C4-2B (cell line): ENCODE measurements at regions not wholly inside any gene's neighbourhood (a gene's known extent, or its start where the extent isn't known, plus 50 kb on each side); places are given as distances from the start of the nearest gene placed in this dataset.

Experiments
- H3K27ac ChIP-seq: fragments of 450-650 bp; 2 replicates; pipeline ENCODE4 v1.5.1; 2017
- CTCF ChIP-seq: fragments of 450-650 bp; conservative IDR thresholded peaks from 2 replicates; pipeline ENCODE4 v1.5.1; 2017; ENCODE audit warnings: mild to moderate bottlenecking
- ZFX ChIP-seq: fragments of 450-650 bp; IDR thresholded peaks from 2 replicates; pipeline ENCODE4 v1.6.1; 2017

- no peak overlapping the region for H3K27ac ChIP-seq
- no peak for TF ChIP-seq ZFX
- TF ChIP-seq CTCF = no peak
These were observed 571.6 kb downstream of the AJAP1 start for GRCh38 chr1:5225707-5226704.

DNA sequence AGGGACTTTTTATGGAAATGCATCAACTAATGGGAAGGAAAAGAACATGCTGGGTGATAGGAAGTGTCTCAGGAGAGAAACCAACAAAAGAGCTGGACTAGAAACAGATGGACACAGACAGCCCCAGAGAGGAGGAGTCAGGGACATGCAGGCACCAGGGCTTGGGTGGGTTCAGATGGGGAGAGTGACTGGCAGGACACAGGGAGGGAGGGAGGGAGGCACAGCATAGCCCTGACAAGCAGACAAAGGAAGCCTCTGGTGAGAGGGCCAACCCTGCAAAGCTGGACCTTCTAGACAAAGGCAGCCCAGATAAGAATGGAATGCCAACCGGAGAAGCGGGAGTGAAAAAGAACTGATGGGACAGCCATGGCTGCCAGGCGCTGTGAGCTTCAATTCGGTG, 568.8 kb downstream of the AJAP1 start:
- H3K27ac ChIP-seq = no peak overlapping the region
- TF ChIP-seq CTCF (no peak), ZFX (no peak)

DNA sequence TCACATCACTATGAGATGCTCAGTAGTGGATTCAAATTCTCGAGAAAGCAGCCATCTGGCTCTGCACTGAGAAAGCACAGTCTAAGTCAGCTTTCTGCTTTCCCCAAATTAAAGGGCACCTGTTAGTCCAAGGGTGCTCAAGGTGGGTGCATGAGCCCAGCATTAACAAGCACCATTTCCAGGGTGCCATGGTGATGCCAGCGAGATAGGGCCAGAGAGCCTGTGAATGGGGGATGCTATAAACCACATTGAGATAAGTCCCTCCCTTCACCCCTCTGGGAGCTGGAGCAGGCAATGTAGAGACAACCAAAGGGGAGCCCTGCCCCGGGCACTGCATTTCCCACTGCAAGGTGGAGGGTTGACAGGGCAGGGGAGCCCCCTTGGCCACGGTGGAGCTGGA, 568.2 kb downstream of the AJAP1 start:
- no peak overlapping the region for H3K27ac ChIP-seq
- no peak for TF ChIP-seq CTCF
- no peak for TF ChIP-seq ZFX

DNA sequence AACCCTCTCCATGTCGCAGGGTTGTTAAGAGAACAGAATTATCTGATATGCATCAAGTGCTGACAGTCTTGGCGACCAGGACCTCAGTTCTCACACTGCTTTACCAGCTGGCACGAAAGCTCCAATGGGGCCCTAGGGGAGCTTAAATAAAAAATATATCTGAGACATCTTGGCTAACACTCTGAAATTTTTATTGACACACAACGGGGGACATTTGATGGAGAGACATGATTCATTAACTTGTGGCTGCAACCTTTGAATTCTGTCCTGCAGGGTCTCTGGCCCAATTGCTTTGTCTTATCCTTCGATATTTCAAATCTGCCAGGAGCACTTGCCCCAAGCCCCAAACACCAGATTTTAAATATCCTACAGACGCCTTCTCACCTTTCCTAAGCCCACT, 567.0 kb downstream of the AJAP1 start:
- H3K27ac ChIP-seq = no peak overlapping the region
- no peak for TF ChIP-seq CTCF
- no peak for TF ChIP-seq ZFX

- TF ChIP-seq ZFX (no peak), CTCF (no peak)
These were observed 566.4 kb downstream of the AJAP1 start for GRCh38 chr1:5220821-5221220.

DNA sequence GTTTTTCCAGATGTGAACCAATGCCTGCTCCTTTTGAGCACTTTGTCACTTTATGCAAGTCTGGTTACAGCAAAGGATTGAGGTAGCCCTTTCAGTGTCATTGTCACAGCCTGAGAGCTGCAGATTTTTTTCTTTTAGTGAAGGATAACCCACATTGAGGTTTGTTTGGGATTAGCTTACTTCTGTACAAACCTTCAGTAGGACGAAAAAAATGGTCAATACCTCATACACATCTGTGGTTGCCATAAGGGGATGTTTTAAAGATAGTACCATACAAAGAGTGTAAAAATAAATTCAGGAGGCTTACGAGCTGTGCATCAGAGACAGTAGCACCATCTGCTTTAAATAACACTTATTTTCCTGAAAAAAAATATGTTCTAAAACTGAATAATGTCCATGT, 566.0 kb downstream of the AJAP1 start:
- no peak overlapping the region for H3K27ac ChIP-seq
- TF ChIP-seq ZFX (no peak), CTCF (no peak)

More at GRCh38 chr1:5220821-5221220, 566.4 kb downstream of the AJAP1 start:
- no peak overlapping the region for H3K27ac ChIP-seq

- TF ChIP-seq ZFX (no peak), CTCF (no peak)
- no peak overlapping the region for H3K27ac ChIP-seq
These were observed 545.6 kb downstream of the AJAP1 start for GRCh38 chr1:5200006-5200405.
